NCI-H1105 treated with DMSO at 0.1 percent for 48 hours (cell line): ENCODE measurements at regions not wholly inside any gene's neighbourhood (a gene's known extent, or its start where the extent isn't known, plus 50 kb on each side); places are given as distances from the start of the nearest gene placed in this dataset.

Experiments
- DNase-seq: peaks from one replicate; lab custom pipeline; 2025; lab: John Stamatoyannopoulos, UW

- no peak for DNase-seq
These were observed 543.6 kb upstream of the FAM241A start for GRCh38 chr4:111601671-111602070.

- DNase-seq = no peak
These were observed 542.4 kb upstream of the FAM241A start for GRCh38 chr4:111602848-111603247.

GRCh38 chr4:111605111-111605510, 540.1 kb upstream of the FAM241A start:
- no peak for DNase-seq

GRCh38 chr4:111610681-111611080, 534.6 kb upstream of the FAM241A start:
- DNase-seq = peak; percentile 47

- no peak for DNase-seq
These were observed 526.3 kb upstream of the FAM241A start for GRCh38 chr4:111618908-111619307.

GRCh38 chr4:111628437-111628836, 516.8 kb upstream of the FAM241A start:
- DNase-seq = no peak

- peak; percentile 43 for DNase-seq
These were observed 514.5 kb upstream of the FAM241A start for GRCh38 chr4:111630705-111631104.

- no peak for DNase-seq
These were observed 513.8 kb upstream of the FAM241A start for GRCh38 chr4:111631215-111631999.

- no peak for DNase-seq
These were observed 512.6 kb upstream of the FAM241A start for GRCh38 chr4:111632641-111633151.

- DNase-seq = peak; percentile 33
These were observed 511.5 kb upstream of the FAM241A start for GRCh38 chr4:111633663-111634266.

GRCh38 chr4:111635646-111636045, 509.6 kb upstream of the FAM241A start:
- no peak for DNase-seq

GRCh38 chr4:111636961-111637585, 508.2 kb upstream of the FAM241A start:
- DNase-seq = no peak

GRCh38 chr4:111639120-111639690, 506.0 kb upstream of the FAM241A start:
- DNase-seq = no peak

GRCh38 chr4:111639876-111640275, 505.4 kb upstream of the FAM241A start:
- no peak for DNase-seq

GRCh38 chr4:111641813-111642579, 503.3 kb upstream of the FAM241A start:
- peak; percentile 68 for DNase-seq

GRCh38 chr4:111648056-111648455, 497.2 kb upstream of the FAM241A start:
- DNase-seq = no peak

GRCh38 chr4:111649308-111649707, 495.9 kb upstream of the FAM241A start:
- no peak for DNase-seq

GRCh38 chr4:111650146-111650545, 495.1 kb upstream of the FAM241A start:
- no peak for DNase-seq

- no peak for DNase-seq
These were observed 494.6 kb upstream of the FAM241A start for GRCh38 chr4:111650674-111651086.

GRCh38 chr4:111652236-111652635, 493.0 kb upstream of the FAM241A start:
- DNase-seq = no peak

- no peak for DNase-seq
These were observed 492.3 kb upstream of the FAM241A start for GRCh38 chr4:111652986-111653385.

GRCh38 chr4:111662496-111662895, 482.8 kb upstream of the FAM241A start:
- DNase-seq = no peak
